Esophagus squamous epithelium (tissue), 5 donors: ENCODE measurements at regions not wholly inside any gene's neighbourhood (a gene's known extent, or its start where the extent isn't known, plus 50 kb on each side); places are given as distances from the start of the nearest gene placed in this dataset.

Source experiments
- DNase-seq: peaks from one replicate; lab custom pipeline; 2025; lab: John Stamatoyannopoulos, UW
- H3K27ac ChIP-seq, 4 donors: fragments of 200-600 bp; sonication (generic); one replicate each; pipeline ENCODE4 v1.5.1; 2016 to 2019; ENCODE audit warnings: mild to moderate bottlenecking in 1 of 4
- H3K27me3 ChIP-seq, 4 donors: fragments of 200-600 bp; sonication (generic); 1 replicate in 3 of 4; 2 replicates in 1 of 4; pipeline versions ENCODE4 v1.5.1 to v1.6.0; 2017 to 2021; ENCODE audit warnings: antibody characterized with exemption in 1 of 4
- H3K36me3 ChIP-seq, 3 donors: fragments of 200-600 bp; sonication (generic); one replicate each; pipeline ENCODE4 v1.5.1; 2016 to 2019
- H3K4me1 ChIP-seq, 3 donors: fragments of 200-600 bp; sonication (generic); one replicate each; pipeline ENCODE4 v1.5.1; 2017 to 2019
- H3K4me3 ChIP-seq, 4 donors: fragments of 200-600 bp; sonication (generic); 1 replicate in 3 of 4; 2 replicates in 1 of 4; pipeline ENCODE4 v1.5.1; 2016 to 2019; ENCODE audit warnings: mild to moderate bottlenecking in 2 of 4, moderate library complexity in 1 of 4
- H3K9me3 ChIP-seq, 3 donors: fragments of 200-600 bp; sonication (generic); one replicate each; pipeline ENCODE4 v1.5.1; 2016 to 2019
- CTCF ChIP-seq, 6 experiments: fragments of 450-650 bp in 4 of 6; fragments of 200-600 bp in 2 of 6; sonication (generic) in 2 of 6; IDR thresholded peaks; one replicate each; pipeline ENCODE4 v1.5.1; 2016 to 2019; ENCODE audit warnings: antibody characterized with exemption in 6 of 6, mild to moderate bottlenecking in 4 of 6, moderate library complexity in 4 of 6
- POLR2A ChIP-seq, 4 donors: fragments of 450-650 bp; IDR thresholded peaks; one replicate each; pipeline ENCODE4 v1.6.1; 2017; ENCODE audit warnings: antibody characterized with exemption in 4 of 4, mild to moderate bottlenecking in 4 of 4, moderate library complexity in 3 of 4
- whole genome bisulfite sequencing, 2 donors: methylation state at CpG; one replicate each; pipeline ENCODE4 v1.1.5; 2018; 5-methylcytosine and 5-hydroxymethylcytosine counted together
- intact Hi-C: fragments of 100-400 bp; cut with DNase I; formaldehyde crosslinking; loops from one replicate; pipeline ENCODE4 v1.15.0; 2022
- donor health status: DM: yes; HTN: yes; CAD: no.

DNA sequence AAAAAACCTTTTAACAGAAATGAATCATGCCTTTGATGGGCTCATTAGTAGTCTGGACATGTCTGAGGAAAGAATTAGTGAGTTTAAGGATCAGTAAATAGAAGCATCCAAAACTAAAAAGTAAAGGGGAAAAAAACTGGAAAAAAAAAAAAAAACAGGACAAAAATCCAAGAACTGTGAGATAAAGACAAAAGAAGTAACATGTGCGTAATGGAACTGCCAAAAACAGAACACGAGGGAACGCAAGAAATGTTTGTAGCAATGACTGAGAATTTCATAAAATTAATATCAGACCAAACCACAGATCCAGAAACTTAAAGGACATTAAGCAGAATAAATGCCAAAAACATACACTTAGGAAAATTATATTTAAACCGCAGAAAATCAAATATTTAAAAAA, 77.4 kb downstream of the MS4A13 start:
- H3K4me1 ChIP-seq: no peaks in the 10 kb centered on the region
- no peaks in the 10 kb centered on the region for H3K36me3 ChIP-seq
- no peak for DNase-seq
- H3K27me3 ChIP-seq: no peaks in the 10 kb centered on the region
- H3K9me3 ChIP-seq: peaks cover 0 to 7% (median 0%) of the 10 kb centered on the region in 3 donors
- no peak overlapping the region for H3K4me3 ChIP-seq
- TF ChIP-seq POLR2A (IDR thresholded peaks at IDR 0.05) (no peak), CTCF (IDR thresholded peaks at IDR 0.05) (no peak)
- intact Hi-C loops: no loop called here
- WGBS, 2 donors: 76 to 89% methylated on average over 4 of the region's 4 CpGs
- H3K27ac ChIP-seq: no peak overlapping the region

DNA sequence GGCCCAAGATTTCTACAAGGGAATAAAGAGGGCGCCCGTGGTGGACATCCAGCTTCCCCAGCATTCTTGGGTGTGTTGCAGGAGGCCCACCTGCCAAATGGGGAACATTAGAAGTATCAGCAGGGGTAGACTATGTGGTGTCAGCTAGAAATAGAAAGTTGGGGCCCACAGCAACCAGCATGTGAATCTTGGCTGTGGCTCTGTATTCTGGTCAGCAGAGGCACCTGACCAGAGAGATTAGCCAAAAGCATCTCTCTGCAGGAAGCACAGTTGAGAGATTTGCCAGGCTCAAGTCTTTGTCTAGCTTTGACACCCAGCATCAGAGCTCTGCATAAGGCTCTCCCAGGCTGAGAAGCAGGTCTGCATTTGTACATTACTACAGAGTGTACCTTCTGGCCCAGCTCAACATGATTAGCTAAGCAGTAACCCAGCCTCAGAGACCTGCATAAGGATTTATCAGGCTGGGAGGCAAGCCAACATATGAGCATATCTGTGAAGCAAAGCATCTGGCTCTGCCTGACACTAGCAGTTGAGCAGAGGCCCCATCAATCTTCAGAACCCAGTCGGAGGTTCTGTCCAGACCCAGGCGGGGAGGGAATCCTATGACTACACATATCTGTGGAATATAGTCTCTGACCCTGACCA, 79.9 kb downstream of the MS4A13 start:
- intact Hi-C loops: no loop called here
- DNase-seq: no peak
- TF ChIP-seq POLR2A (IDR thresholded peaks at IDR 0.05) (no peak), CTCF (IDR thresholded peaks at IDR 0.05) (no peak)
- H3K4me3 ChIP-seq: no peak overlapping the region
- H3K9me3 ChIP-seq: peaks cover 0 to 7% (median 0%) of the 10 kb centered on the region in 3 donors
- no peaks in the 10 kb centered on the region for H3K36me3 ChIP-seq
- H3K4me1 ChIP-seq: no peaks in the 10 kb centered on the region
- H3K27ac ChIP-seq: no peak overlapping the region
- 57 to 72% methylated on average over 3 to 4 of the region's 4 CpGs for WGBS, 2 donors
- H3K27me3 ChIP-seq: no peaks in the 10 kb centered on the region

- WGBS, 2 donors: 79 to 90% methylated on average over 3 of the region's 3 CpGs
- no peak for DNase-seq
- intact Hi-C loops: no loop called here
- no peaks in the 10 kb centered on the region for H3K9me3 ChIP-seq
- H3K36me3 ChIP-seq: no peaks in the 10 kb centered on the region
- no peak overlapping the region for H3K27ac ChIP-seq
- no peaks in the 10 kb centered on the region for H3K4me1 ChIP-seq
- H3K4me3 ChIP-seq: no peak overlapping the region
- H3K27me3 ChIP-seq: no peaks in the 10 kb centered on the region
- TF ChIP-seq POLR2A (IDR thresholded peaks at IDR 0.05) (no peak), CTCF (IDR thresholded peaks at IDR 0.05) (no peak)
Observed at GRCh38 chr11:60607483-60607882, 91.9 kb upstream of the MS4A8 start.

GRCh38 chr11:60609632-60610031, 89.8 kb upstream of the MS4A8 start:
- Histone ChIP-seq H3K9me3 (no peaks in the 10 kb centered on the region), H3K27me3 (no peaks in the 10 kb centered on the region), H3K4me1 (no peaks in the 10 kb centered on the region), H3K4me3 (no peak overlapping the region), H3K36me3 (no peaks in the 10 kb centered on the region), H3K27ac (no peak overlapping the region)
- no peak for TF ChIP-seq POLR2A (IDR thresholded peaks at IDR 0.05)
- TF ChIP-seq CTCF (IDR thresholded peaks at IDR 0.05): no peak
- 39 to 50% methylated on average over 3 of the region's 3 CpGs for WGBS, 2 donors
- no peak for DNase-seq
- intact Hi-C loops: loop anchor here (10.0 kb wide), 1 partner anchor 245 kb away; no protein-coding TSS in a partner anchor

- TF ChIP-seq CTCF (IDR thresholded peaks at IDR 0.05): no peak
- TF ChIP-seq POLR2A (IDR thresholded peaks at IDR 0.05): no peak
- H3K4me1 ChIP-seq: no peaks in the 10 kb centered on the region
- no peaks in the 10 kb centered on the region for H3K9me3 ChIP-seq
- H3K27ac ChIP-seq: no peak overlapping the region
- 42 to 53% methylated on average over 1 of the region's 1 CpG for WGBS, 2 donors
- intact Hi-C loops: loop anchor here (10.0 kb wide), 1 partner anchor 246 kb away; no protein-coding TSS in a partner anchor
- H3K36me3 ChIP-seq: no peaks in the 10 kb centered on the region
- DNase-seq: no peak
- no peaks in the 10 kb centered on the region for H3K27me3 ChIP-seq
- H3K4me3 ChIP-seq: no peak overlapping the region
Observed at GRCh38 chr11:60610702-60611101, 88.7 kb upstream of the MS4A8 start.
